Loucy (cell line): ENCODE measurements at regions not wholly inside any gene's neighbourhood (a gene's known extent, or its start where the extent isn't known, plus 50 kb on each side); places are given as distances from the start of the nearest gene placed in this dataset.

Source experiments
- CTCF ChIP-seq: fragments of 200-600 bp; sonication (generic); conservative IDR thresholded peaks from 2 replicates; pipeline ENCODE4 v1.5.1; 2014; ENCODE audit warnings: mild to moderate bottlenecking, antibody characterized with exemption, low read length
- EZH2phosphoT487 ChIP-seq: fragments of 200-600 bp; IDR thresholded peaks from 2 replicates; pipeline ENCODE4 v1.6.1; 2018; ENCODE audit warnings: antibody characterized with exemption, mild to moderate bottlenecking, moderate library complexity, borderline replicate concordance

DNA sequence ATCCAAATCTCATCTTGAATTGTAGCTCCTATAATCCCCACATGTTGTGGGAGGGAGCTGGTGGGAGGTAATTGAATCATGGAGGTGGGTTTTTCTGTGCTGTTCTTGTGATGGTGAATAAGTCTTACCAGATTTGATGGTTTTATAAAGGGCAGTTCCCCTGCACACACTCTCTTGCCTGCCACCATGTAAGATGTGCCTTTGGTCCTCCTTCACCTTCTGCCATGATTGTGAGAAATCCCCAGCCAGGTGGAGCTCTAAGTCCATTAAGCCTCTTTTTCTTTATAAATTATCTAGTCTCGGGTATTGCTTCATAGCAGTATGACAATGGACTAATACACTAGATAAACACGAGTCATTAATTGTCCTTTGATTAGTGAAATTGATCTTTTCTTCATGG is 214.5 kb upstream of the CFAP20DC start:
- TF ChIP-seq CTCF (no peak), EZH2phosphoT487 (no peak)
